Small intestine (tissue), 7 donors: ENCODE measurements at regions not wholly inside any gene's neighbourhood (a gene's known extent, or its start where the extent isn't known, plus 50 kb on each side); places are given as distances from the start of the nearest gene placed in this dataset.
"Not testable (repeated sequence)": the region's sequence is repeated elsewhere in the genome, so short reads cannot be mapped to it uniquely, and the experiment has no call there.

ENCODE experiments used
- DNase-seq, 2 donors: peaks; one replicate each; pipeline versions ENCODE4 v3.0.0 to v3.0.0-alpha.2; 2013
- FAIRE-seq: peaks from 2 replicates; lab custom pipeline; 2012; peaks lifted over from hg19 to GRCh38; lab: Jason Lieb, UNC
- H3K27ac ChIP-seq, 3 donors: one replicate each; pipeline ENCODE4 v1.5.1; 2013; ENCODE audit warnings: low read length in 2 of 3, mild to moderate bottlenecking in 2 of 3, control low read depth in 1 of 3, inconsistent platforms in 1 of 3, low read depth in 1 of 3, moderate library complexity in 1 of 3
- H3K27me3 ChIP-seq, 3 donors: one replicate each; pipeline ENCODE4 v1.6.1; 2013; ENCODE audit warnings: low read length in 3 of 3, inconsistent platforms in 1 of 3; ENCODE audit not compliant: control insufficient read depth in 3 of 3, insufficient read depth in 3 of 3
- H3K36me3 ChIP-seq, 3 donors: one replicate each; pipeline ENCODE4 v1.6.1; 2013; ENCODE audit warnings: low read length in 3 of 3, inconsistent platforms in 1 of 3, low read depth in 1 of 3, mild to moderate bottlenecking in 1 of 3, moderate library complexity in 1 of 3; ENCODE audit not compliant: control insufficient read depth in 3 of 3, insufficient read depth in 2 of 3
- H3K4me1 ChIP-seq, 3 donors: one replicate each; pipeline ENCODE4 v1.6.1; 2013; ENCODE audit warnings: low read length in 2 of 3, inconsistent platforms in 1 of 3, low read depth in 1 of 3, mild to moderate bottlenecking in 1 of 3, moderate library complexity in 1 of 3; ENCODE audit not compliant: control insufficient read depth in 3 of 3, insufficient read depth in 2 of 3
- H3K4me3 ChIP-seq, 3 donors: one replicate each; pipeline ENCODE4 v1.5.1; 2013; ENCODE audit warnings: low read length in 3 of 3, control low read depth in 1 of 3, inconsistent platforms in 1 of 3, low read depth in 1 of 3, mild to moderate bottlenecking in 1 of 3, moderate library complexity in 1 of 3
- H3K9me3 ChIP-seq, 2 donors: one replicate each; pipeline ENCODE4 v1.6.1; 2013; ENCODE audit warnings: low read depth in 1 of 2, low read length in 1 of 2; ENCODE audit not compliant: control insufficient read depth in 2 of 2, insufficient read depth in 1 of 2
- WGBS, 3 donors: extraction: QIAGEN DNeasy Blood & Tissue Kit; methylation state at CpG; one replicate each; pipeline ENCODE4 v1.1.7; 2013; 5-methylcytosine and 5-hydroxymethylcytosine counted together
- donor health status: healthy with polysubstance abuse.
- donor health status: control.
- donor health status: control.
- donor health status: Bipolar disorder and iron deficiency.
- donor health status: healthy.

DNA sequence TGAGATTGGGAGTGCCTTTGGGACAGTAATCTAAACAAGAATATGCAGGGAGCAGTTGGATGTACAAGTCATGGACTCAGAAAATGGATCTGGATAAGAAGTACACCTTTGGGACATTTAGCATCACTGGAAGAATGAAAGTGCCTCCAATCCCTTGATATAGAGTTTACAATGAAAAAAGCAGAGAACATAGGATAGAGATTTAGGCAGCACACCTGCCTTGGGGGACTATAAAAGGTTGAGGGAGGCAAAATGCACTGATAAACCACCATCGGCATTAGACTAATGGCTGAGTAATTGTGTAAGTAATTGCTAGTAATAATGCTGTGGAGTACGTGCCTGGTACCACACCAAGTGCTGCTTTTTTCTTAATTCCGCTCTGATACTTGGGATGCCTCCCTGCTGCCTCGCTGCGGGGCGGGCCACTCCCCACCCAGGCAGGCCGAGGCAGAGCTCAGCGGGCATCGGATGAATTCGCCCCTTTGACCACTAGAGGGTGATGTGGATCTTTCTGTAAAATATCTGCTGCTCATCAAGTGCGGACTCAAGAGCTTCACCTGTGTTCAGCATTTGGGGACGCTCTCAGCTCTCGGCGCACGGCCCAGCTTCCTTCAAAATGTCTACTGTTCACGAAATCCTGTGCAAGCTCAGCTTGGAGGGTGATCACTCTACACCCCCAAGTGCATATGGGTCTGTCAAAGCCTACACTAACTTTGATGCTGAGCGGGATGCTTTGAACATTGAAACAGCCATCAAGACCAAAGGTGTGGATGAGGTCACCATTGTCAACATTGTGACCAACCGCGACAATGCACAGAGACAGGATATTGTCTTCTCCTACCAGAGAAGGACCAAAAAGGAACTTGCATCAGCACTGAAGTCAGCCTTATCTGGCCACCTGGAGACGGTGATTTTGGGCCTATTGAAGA, 99.9 kb downstream of the ANKRD18B start:
- Histone ChIP-seq H3K27me3 (peaks cover 0 to 8% (median 0%) of the 10 kb centered on the region in 3 donors), H3K9me3 (no peaks in the 10 kb centered on the region), H3K27ac (no peak overlapping the region), H3K4me1 (no peaks in the 10 kb centered on the region), H3K4me3 (no peak overlapping the region), H3K36me3 (no peaks in the 10 kb centered on the region)
- 11 to 19% (median 15%) methylated on average over 20 of the region's 20 CpGs for WGBS, 3 donors
- peak; percentile 74 to 79 for DNase-seq
- FAIRE-seq = no peak

DNA sequence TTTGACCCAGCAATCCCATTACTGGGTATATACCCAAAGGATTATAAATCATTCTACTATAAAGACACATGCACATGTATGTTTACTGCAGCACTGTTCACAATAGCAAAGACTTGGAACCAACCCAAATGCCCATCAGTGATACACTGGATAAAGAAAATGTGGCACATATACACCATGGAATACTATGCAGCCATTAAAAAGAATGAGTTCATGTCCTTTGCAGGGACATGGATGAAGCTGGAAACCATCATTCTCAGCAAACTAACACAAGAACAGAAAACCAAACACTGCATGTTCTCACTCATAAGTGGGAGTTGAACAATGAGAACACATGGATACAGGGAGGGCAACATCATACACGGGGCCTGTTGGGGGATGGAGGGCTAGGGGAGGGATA, 104.3 kb downstream of the ANKRD18B start:
- not testable (repeated sequence) for H3K4me3 ChIP-seq, DNase-seq, H3K4me1 ChIP-seq, H3K36me3 ChIP-seq, H3K9me3 ChIP-seq, FAIRE-seq, H3K27me3 ChIP-seq, H3K27ac ChIP-seq
- WGBS, 3 donors = 84 to 96% (median 86%) methylated on average over 1 of the region's 1 CpG

DNA sequence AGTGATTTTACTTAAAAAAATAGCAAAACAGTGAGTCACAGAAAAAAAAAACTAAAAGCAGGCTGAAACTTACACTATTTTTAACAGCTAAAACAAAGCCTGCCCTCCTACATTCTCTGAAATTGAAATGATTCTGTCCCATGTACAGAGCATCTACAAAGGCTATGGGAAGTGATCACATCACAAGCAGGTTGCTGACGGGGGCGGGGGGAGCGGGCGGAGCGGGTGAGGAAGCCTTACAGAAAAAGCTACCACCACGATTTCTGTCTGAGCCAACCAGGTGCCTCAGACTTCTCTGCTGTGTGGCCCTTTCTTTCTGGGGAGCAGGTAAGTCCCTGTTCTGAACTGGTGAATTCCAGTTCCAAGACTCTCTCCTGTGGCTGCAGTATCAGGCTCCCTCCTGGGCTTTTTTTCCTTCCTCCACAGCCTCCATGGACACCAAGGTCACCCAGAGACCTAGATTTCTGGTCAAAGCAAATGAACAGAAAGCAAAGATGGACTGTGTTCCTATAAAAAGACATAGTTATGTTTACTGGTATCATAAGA, 104.9 kb downstream of the ANKRD18B start:
- Histone ChIP-seq H3K27me3 (peaks cover 0 to 3% (median 1%) of the 10 kb centered on the region in 3 donors), H3K4me3 (no peak overlapping the region), H3K36me3 (no peaks in the 10 kb centered on the region), H3K4me1 (no peaks in the 10 kb centered on the region), H3K27ac (no peak overlapping the region), H3K9me3 (no peaks in the 10 kb centered on the region)
- 60 to 74% (median 67%) methylated on average over 6 of the region's 6 CpGs for WGBS, 3 donors
- FAIRE-seq = no peak
- DNase-seq = no peak

DNA sequence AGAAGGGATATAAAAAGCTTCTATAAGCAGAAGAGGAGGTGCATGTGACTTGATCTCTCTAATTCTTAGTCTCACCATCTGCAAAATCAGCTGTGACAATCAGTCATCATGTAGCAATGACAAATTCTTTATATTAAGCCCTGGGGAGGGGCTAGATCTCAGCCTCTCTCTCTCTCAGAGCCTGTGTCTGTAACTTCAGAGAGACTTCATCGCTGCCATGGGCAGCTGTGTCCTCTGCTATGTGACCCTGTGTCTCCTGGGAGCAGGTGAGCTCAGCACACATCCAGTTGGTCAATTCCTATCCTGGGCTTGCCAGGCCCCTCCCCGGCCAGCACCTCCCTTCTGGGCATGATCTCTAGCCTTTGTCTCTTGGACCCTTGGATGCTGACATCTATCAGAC, 109.6 kb downstream of the ANKRD18B start:
- Histone ChIP-seq H3K4me1 (no peaks in the 10 kb centered on the region), H3K4me3 (no peak overlapping the region), H3K9me3 (no peaks in the 10 kb centered on the region), H3K27ac (no peak overlapping the region), H3K27me3 (peaks cover 0 to 12% (median 6%) of the 10 kb centered on the region in 3 donors), H3K36me3 (no peaks in the 10 kb centered on the region)
- FAIRE-seq (no peak), DNase-seq (no peak)
- WGBS, 3 donors = 58 to 76% (median 70%) methylated on average over 2 of the region's 2 CpGs

DNA sequence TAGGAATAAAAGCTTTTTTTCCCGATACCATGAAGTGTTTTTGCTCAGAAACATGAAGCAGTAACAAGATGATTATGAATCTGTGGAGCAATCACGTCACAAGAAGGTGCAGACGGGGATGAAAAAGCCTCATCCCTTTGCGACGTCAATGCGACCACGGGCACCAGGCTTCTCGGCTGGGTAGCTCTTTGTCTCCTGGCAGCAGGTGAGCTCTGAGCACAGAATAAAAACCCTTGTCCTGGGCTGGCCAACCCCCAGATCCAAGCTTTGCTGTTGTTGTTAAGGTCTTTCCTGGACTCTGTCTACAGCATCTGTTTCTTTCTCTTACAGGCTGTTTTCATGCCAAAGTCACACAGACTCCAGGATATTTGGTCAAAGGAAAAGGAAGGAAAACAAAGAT, 113.8 kb downstream of the ANKRD18B start:
- FAIRE-seq (no peak), DNase-seq (no peak)
- no peaks in the 10 kb centered on the region for H3K36me3 ChIP-seq
- no peaks in the 10 kb centered on the region for H3K9me3 ChIP-seq
- no peak overlapping the region for H3K4me3 ChIP-seq
- H3K4me1 ChIP-seq = no peaks in the 10 kb centered on the region
- peaks cover 0 to 15% (median 6%) of the 10 kb centered on the region in 3 donors for H3K27me3 ChIP-seq
- H3K27ac ChIP-seq = no peak overlapping the region
- WGBS, 3 donors = 34 to 35% (median 35%) methylated on average over 8 of the region's 8 CpGs

DNA sequence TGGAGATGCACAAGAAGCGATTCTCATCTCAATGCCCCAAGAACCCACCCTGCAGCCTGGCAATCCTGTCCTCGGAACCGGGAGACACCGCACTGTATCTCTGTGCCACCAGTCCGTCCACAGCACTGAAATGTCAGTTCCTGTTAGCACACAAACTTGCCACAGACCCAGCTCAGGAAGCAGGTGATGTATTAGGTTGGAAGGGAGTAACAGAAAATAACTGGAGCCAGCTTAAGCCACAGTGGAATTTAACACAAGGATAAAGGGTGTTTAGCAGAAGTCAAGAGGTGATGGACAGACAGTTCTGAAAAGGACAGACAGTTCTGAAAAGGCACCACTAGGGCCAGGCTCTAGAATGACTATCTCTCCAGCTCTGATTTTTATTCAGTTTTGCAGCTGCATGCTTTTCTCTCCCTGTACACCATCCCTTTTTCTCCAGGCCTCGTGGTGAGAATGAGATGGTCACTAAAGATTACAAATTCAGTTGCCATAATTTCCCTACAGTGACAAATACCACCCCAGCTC, 114.4 kb downstream of the ANKRD18B start:
- Histone ChIP-seq H3K4me3 (no peak overlapping the region), H3K36me3 (no peaks in the 10 kb centered on the region), H3K27ac (no peak overlapping the region), H3K9me3 (no peaks in the 10 kb centered on the region), H3K4me1 (no peaks in the 10 kb centered on the region), H3K27me3 (peaks cover 0 to 15% (median 5%) of the 10 kb centered on the region in 3 donors)
- FAIRE-seq (no peak), DNase-seq (no peak)
- 43 to 60% (median 58%) methylated on average over 6 of the region's 6 CpGs for WGBS, 3 donors

DNA sequence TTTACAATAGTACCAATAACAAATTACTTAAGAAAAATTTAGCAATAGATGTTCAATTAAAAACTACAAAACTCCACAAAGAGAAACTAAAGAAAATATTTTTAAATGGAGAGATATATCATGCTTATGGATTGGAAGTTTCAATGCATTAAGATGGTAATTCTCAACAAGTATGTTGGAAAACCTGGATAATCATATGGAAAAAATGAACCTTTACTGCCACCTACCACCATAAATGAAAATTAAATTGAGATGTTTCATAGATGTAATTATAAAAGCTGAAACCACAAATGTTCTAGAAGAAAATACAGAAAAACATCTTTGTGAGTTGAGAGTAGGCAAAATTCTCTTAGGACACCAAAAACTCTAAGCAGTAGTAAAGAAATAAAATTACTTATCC, 121.7 kb downstream of the ANKRD18B start:
- FAIRE-seq = peak; percentile 36
- Histone ChIP-seq H3K4me1 (no peaks in the 10 kb centered on the region), H3K4me3 (no peak overlapping the region), H3K27ac (no peak overlapping the region), H3K9me3 (no peaks in the 10 kb centered on the region), H3K27me3 (peaks cover 0 to 14% (median 0%) of the 10 kb centered on the region in 3 donors), H3K36me3 (no peaks in the 10 kb centered on the region)
- no peak for DNase-seq

DNA sequence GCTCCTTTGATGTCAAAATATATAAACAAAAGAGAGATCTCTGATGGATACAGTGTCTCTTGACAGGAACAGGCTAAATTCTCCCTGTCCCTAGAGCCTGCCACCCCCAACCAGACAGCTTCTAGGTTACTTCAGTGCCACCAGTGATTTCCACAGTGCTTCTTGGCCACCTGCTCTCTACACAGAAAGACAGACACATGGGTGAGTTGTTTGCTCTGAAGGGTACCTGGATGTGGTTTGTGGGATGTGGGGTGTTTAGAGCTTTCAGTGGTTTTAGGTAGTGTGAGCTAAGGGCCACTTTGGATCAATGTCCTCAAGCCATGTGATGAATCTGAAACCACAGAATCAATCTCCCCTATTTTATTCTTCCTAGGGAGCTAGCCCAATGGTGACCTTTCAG, 125.4 kb downstream of the ANKRD18B start:
- H3K27me3 ChIP-seq = peaks cover 0 to 17% (median 0%) of the 10 kb centered on the region in 3 donors
- DNase-seq (no peak), FAIRE-seq (no peak)
- no peaks in the 10 kb centered on the region for H3K4me1 ChIP-seq
- no peaks in the 10 kb centered on the region for H3K9me3 ChIP-seq
- H3K27ac ChIP-seq = no peak overlapping the region
- H3K36me3 ChIP-seq = no peaks in the 10 kb centered on the region
- no peak overlapping the region for H3K4me3 ChIP-seq
